A673 (cell line): ENCODE measurements at regions not wholly inside any gene's neighbourhood (a gene's known extent, or its start where the extent isn't known, plus 50 kb on each side); places are given as distances from the start of the nearest gene placed in this dataset.
A peak's percentile ranks its signal among the peaks of the same experiment; 100 is the strongest.

Source experiments
- BruUV-seq: library from RNA; stranded (reverse); fragments of 400-500 nt; replicated peaks from 2 replicates; lab custom pipeline; 2021; lab: Mats Ljungman, UMichigan
- CTCF ChIA-PET: fragments of 300-600 bp; sonication (Branson Sonifier 250); formaldehyde crosslinking; loops from one replicate; lab custom pipeline; 2022; ENCODE audit warnings: antibody characterized with exemption; lab: Charles Lee
- POLR2A ChIA-PET: fragments of 300-600 bp; sonication (Branson Sonifier 250); formaldehyde crosslinking; loops from one replicate; lab custom pipeline; 2022; ENCODE audit warnings: antibody characterized with exemption; ENCODE audit not compliant: low non-redundant PET; lab: Charles Lee
- DNase-seq: peaks from one replicate; pipeline ENCODE4 v3.0.0-alpha.2; 2015; ENCODE audit warnings: low spot score
- H3K27ac ChIP-seq: fragments of 200-600 bp; sonication (generic); 2 replicates; pipeline ENCODE4 v1.5.1; 2016; ENCODE audit warnings: mixed run types, low read depth, mild to moderate bottlenecking, mixed read lengths, antibody characterized with exemption, low read length; ENCODE audit not compliant: poor library complexity, severe bottlenecking
- H3K27me3 ChIP-seq: fragments of 200-600 bp; sonication (generic); replicated peaks from 2 replicates; pipeline ENCODE4 v1.6.1; 2017; ENCODE audit warnings: mixed run types, low read depth, mild to moderate bottlenecking, mixed read lengths, antibody characterized with exemption, low read length; ENCODE audit not compliant: insufficient read depth, poor library complexity
- H3K36me3 ChIP-seq: fragments of 200-600 bp; sonication (generic); 2 replicates; pipeline ENCODE4 v1.6.1; 2016; ENCODE audit warnings: mixed run types, mild to moderate bottlenecking, mixed read lengths, antibody characterized with exemption, low read length; ENCODE audit not compliant: insufficient read depth, poor library complexity, severe bottlenecking
- H3K4me1 ChIP-seq: fragments of 200-600 bp; sonication (generic); 2 replicates; pipeline ENCODE4 v1.6.1; 2017; ENCODE audit warnings: mixed run types, mild to moderate bottlenecking, mixed read lengths, antibody characterized with exemption, low read length; ENCODE audit not compliant: insufficient read depth, poor library complexity, severe bottlenecking
- H3K4me3 ChIP-seq: fragments of 200-600 bp; sonication (generic); 2 replicates; pipeline ENCODE4 v1.5.1; 2016; ENCODE audit warnings: low read depth, mixed run types, mild to moderate bottlenecking, mixed read lengths, low read length; ENCODE audit not compliant: poor library complexity, severe bottlenecking
- H3K9me3 ChIP-seq: fragments of 200-600 bp; sonication (generic); 2 replicates; pipeline ENCODE4 v1.6.1; 2016; ENCODE audit warnings: mixed run types, low read depth, mild to moderate bottlenecking, mixed read lengths, antibody characterized with exemption, low read length; ENCODE audit not compliant: poor library complexity, severe bottlenecking
- CTCF ChIP-seq: fragments of 300-800, 200-600 bp; sonication (generic); conservative IDR thresholded peaks from 2 replicates; pipeline ENCODE4 v1.5.1; 2017; ENCODE audit warnings: low read depth, mild to moderate bottlenecking, antibody characterized with exemption, low read length, moderate library complexity, mixed read lengths
- EZH2 ChIP-seq: fragments of 200-600 bp; sonication (generic); IDR thresholded peaks from 2 replicates; pipeline ENCODE4 v1.6.1; 2017; ENCODE audit warnings: borderline replicate concordance, low read depth, mild to moderate bottlenecking, mixed read lengths, antibody characterized with exemption, low read length; ENCODE audit not compliant: poor library complexity, severe bottlenecking
- intact Hi-C: fragments of 100-400 bp; cut with micrococcal nuclease; formaldehyde crosslinking; loops from one replicate; pipeline ENCODE4 v1.10.0; 2022; ENCODE audit not compliant: unreplicated experiment

GRCh38 chr7:41887416-41887815 is 184.5 kb upstream of the INHBA start:
- ChIA-PET POLR2A (no interaction called here), CTCF (no interaction called here)
- Histone ChIP-seq H3K4me1 (peaks cover 46% of the 10 kb centered on the region), H3K36me3 (no peaks in the 10 kb centered on the region), H3K27ac (peak overlapping the region; percentile 65), H3K27me3 (no peaks in the 10 kb centered on the region), H3K4me3 (no peak overlapping the region), H3K9me3 (no peaks in the 10 kb centered on the region)
- no TSS peak for BruUV-seq
- DNase-seq = peak; percentile 44
- TF ChIP-seq EZH2 = no peak
- no peak for TF ChIP-seq CTCF
- intact Hi-C loops = loop anchor here (2.0 kb wide), 1 partner anchor 65 kb away; no protein-coding TSS in a partner anchor

DNA sequence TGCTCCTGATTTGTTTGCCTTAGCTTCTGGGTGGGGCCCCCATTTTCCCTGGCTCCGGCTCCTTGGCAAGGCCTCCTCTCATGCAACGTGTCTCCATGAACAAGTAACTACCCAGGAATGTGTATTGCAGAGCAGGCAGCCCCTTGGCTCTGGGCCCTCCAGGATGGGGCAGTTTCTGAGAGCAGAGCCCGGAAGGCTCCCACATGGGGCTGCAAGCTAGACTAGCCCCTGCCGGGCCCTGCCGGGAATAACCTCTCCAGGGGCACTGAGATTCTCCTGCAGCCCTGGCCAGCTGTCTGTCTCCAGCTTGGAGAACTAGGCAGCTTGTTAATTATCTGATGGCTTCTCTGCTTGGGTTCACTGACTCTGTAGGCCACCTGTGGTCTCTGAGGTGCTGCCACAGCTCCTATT is 184.0 kb upstream of the INHBA start:
- CTCF ChIA-PET = no interaction called here
- intact Hi-C loops = loop anchor here (2.0 kb wide), 1 partner anchor 64 kb away; no protein-coding TSS in a partner anchor
- Histone ChIP-seq H3K36me3 (no peaks in the 10 kb centered on the region), H3K4me3 (no peak overlapping the region), H3K27ac (peak overlapping the region; percentile 65), H3K9me3 (no peaks in the 10 kb centered on the region), H3K4me1 (peaks cover 46% of the 10 kb centered on the region), H3K27me3 (no peaks in the 10 kb centered on the region)
- BruUV-seq = no TSS peak
- TF ChIP-seq CTCF (0 out of 2 replicates have a peak, but pooled peaks have one; percentile 15), EZH2 (no peak)
- peak; percentile 73 for DNase-seq
- POLR2A ChIA-PET = no interaction called here

GRCh38 chr7:41886262-41886900 is 183.5 kb upstream of the INHBA start:
- H3K9me3 ChIP-seq = no peaks in the 10 kb centered on the region
- H3K27me3 ChIP-seq = no peaks in the 10 kb centered on the region
- BruUV-seq = no TSS peak
- H3K4me3 ChIP-seq = no peak overlapping the region
- DNase-seq = peak; percentile 93
- intact Hi-C loops = loop anchor here (2.0 kb wide), 1 partner anchor 64 kb away; no protein-coding TSS in a partner anchor
- TF ChIP-seq CTCF (no peak), EZH2 (no peak)
- POLR2A ChIA-PET = interaction anchor here (0.7 kb wide), 1 partner anchor 82 kb away, joined by 4 read pairs; no protein-coding TSS in a partner anchor
- CTCF ChIA-PET = interaction anchor here (0.7 kb wide), 1 partner anchor 54 kb away, joined by 3 read pairs; no protein-coding TSS in a partner anchor
- H3K27ac ChIP-seq = peak overlapping the region; percentile 65
- H3K4me1 ChIP-seq = peaks cover 46% of the 10 kb centered on the region
- no peaks in the 10 kb centered on the region for H3K36me3 ChIP-seq
